ENCODE measurements at regions not wholly inside any gene's neighbourhood (a gene's known extent, or its start where the extent isn't known, plus 50 kb on each side); places are given as distances from the start of the nearest gene placed in this dataset.

DNA sequence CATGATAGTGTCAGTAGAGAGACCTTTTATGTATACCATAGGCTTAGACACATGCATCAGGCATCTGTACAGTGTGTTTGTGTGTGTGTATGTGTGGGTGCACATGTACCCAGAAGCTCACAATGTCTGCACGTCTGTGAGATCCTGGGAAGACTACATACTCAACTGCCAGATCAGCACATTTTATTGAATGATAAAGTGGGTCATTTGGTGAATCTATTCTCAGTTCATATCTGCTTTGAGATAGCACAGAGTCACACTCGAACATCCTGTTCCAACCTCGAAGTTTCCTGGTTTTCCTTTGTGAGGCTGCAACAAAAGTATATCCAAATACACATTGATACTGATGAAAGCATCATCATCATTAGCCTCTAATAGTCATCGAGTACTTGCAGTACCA is 63.6 kb downstream of the MAF start:
- no peak overlapping the region for H3K4me3 ChIP-seq
- intact Hi-C loops (cut with DNase I): no loop called here
- WGBS (ENCODE audit: insufficient coverage, low coverage, low lambda C conversion rate, missing lambda C conversion rate): 64% methylated on average over 4 of the region's 4 CpGs
- peaks cover 0 to 3% (median 0%) of the 10 kb centered on the region in 4 donors for H3K4me1 ChIP-seq
- no peaks in the 10 kb centered on the region for H3K9me3 ChIP-seq
- DNase-seq: no peak
- H3K36me3 ChIP-seq: no peaks in the 10 kb centered on the region
- no peak for TF ChIP-seq CTCF (IDR thresholded peaks at IDR 0.05)
- TF ChIP-seq POLR2A (IDR thresholded peaks at IDR 0.05): no peak
- H3K27ac ChIP-seq: no peak overlapping the region
- peak in 2 of 4 donors; percentile 40 to 53 for ATAC-seq
- no peaks in the 10 kb centered on the region for H3K27me3 ChIP-seq

DNA sequence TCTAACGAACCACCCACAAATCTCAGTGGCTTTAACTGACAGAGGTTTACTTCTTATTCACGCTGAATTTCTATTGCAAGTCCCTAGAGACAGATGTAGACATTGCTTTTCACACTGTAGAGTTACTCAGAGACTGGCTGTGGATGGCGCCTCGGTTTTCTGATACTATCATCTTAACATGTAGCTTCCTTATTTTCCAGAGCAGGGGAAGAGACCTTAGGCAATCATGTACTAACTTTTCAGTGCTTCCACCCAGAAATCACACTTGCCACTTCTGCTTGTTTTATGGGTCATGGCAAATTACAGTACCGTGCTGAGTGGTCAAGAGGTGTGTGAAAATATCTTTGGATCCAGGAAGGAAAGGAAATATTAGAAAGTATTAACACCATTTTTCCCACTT is 65.4 kb downstream of the MAF start:
- no peak overlapping the region for H3K4me3 ChIP-seq
- no peaks in the 10 kb centered on the region for H3K4me1 ChIP-seq
- DNase-seq (no peak), ATAC-seq (peak; percentile 40 to 56 (median 44))
- no peak for TF ChIP-seq CTCF (IDR thresholded peaks at IDR 0.05)
- H3K9me3 ChIP-seq: no peaks in the 10 kb centered on the region
- intact Hi-C loops (cut with DNase I): no loop called here
- H3K27me3 ChIP-seq: no peaks in the 10 kb centered on the region
- no peaks in the 10 kb centered on the region for H3K36me3 ChIP-seq
- H3K27ac ChIP-seq: no peak overlapping the region
- WGBS (ENCODE audit: insufficient coverage, low coverage, low lambda C conversion rate, missing lambda C conversion rate): 70% methylated on average over 5 of the region's 5 CpGs

DNA sequence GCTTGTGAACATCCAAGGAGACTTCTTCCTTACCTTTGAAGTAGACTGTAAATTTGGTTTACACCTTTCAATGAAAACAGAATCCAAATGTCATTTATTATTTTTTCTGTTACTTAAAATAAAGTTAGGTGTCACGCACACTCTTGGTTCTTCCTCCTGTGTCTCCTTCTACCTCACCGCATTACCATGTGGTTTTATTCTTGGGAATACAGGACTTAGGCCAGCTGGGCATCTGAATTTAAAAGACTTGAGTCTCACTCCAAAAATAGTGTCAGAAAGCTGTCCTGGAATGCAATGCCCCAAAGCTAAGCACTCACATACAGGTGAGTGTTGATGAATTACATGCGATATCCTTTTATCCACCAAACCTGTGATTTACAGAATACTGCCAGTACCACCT is 66.4 kb downstream of the MAF start:
- no peaks in the 10 kb centered on the region for H3K36me3 ChIP-seq
- no peak overlapping the region for H3K4me3 ChIP-seq
- 100% methylated on average over 1 of the region's 3 CpGs for WGBS (ENCODE audit: insufficient coverage, low coverage, low lambda C conversion rate, missing lambda C conversion rate)
- intact Hi-C loops (cut with DNase I): no loop called here
- TF ChIP-seq POLR2A (IDR thresholded peaks at IDR 0.05) (no peak), CTCF (IDR thresholded peaks at IDR 0.05) (no peak)
- no peaks in the 10 kb centered on the region for H3K4me1 ChIP-seq
- no peak for DNase-seq
- ATAC-seq: no peak
- no peak overlapping the region for H3K27ac ChIP-seq
- no peaks in the 10 kb centered on the region for H3K27me3 ChIP-seq
- H3K9me3 ChIP-seq: no peaks in the 10 kb centered on the region

GRCh38 chr16:79533292-79533691 is 67.2 kb downstream of the MAF start:
- Histone ChIP-seq H3K4me3 (no peak overlapping the region), H3K36me3 (no peaks in the 10 kb centered on the region), H3K9me3 (no peaks in the 10 kb centered on the region), H3K4me1 (no peaks in the 10 kb centered on the region), H3K27me3 (no peaks in the 10 kb centered on the region), H3K27ac (no peak overlapping the region)
- WGBS (ENCODE audit: insufficient coverage, low coverage, low lambda C conversion rate, missing lambda C conversion rate): 86% methylated on average over 3 of the region's 3 CpGs
- intact Hi-C loops (cut with DNase I): no loop called here
- TF ChIP-seq CTCF (IDR thresholded peaks at IDR 0.05): no peak
- TF ChIP-seq POLR2A (IDR thresholded peaks at IDR 0.05): no peak
- DNase-seq (no peak), ATAC-seq (peak in 2 of 4 donors; percentile 17 to 20)

GRCh38 chr16:79532785-79533184 is 67.8 kb downstream of the MAF start:
- Histone ChIP-seq H3K4me1 (no peaks in the 10 kb centered on the region), H3K27me3 (no peaks in the 10 kb centered on the region), H3K27ac (no peak overlapping the region), H3K36me3 (no peaks in the 10 kb centered on the region), H3K4me3 (no peak overlapping the region), H3K9me3 (no peaks in the 10 kb centered on the region)
- DNase-seq (no peak), ATAC-seq (no peak)
- no peak for TF ChIP-seq POLR2A (IDR thresholded peaks at IDR 0.05)
- no peak for TF ChIP-seq CTCF (IDR thresholded peaks at IDR 0.05)
- intact Hi-C loops (cut with DNase I): no loop called here
- 68% methylated on average over 5 of the region's 5 CpGs for WGBS (ENCODE audit: insufficient coverage, low coverage, low lambda C conversion rate, missing lambda C conversion rate)
